WTC11 (cell line): ENCODE measurements at regions not wholly inside any gene's neighbourhood (a gene's known extent, or its start where the extent isn't known, plus 50 kb on each side); places are given as distances from the start of the nearest gene placed in this dataset.
"Not testable (repeated sequence)": the region's sequence is repeated elsewhere in the genome, so short reads cannot be mapped to it uniquely, and the experiment has no call there.

Experiments used
- ATAC-seq: fragments of 200-7000 bp; cut with Tn5 transposase; 2 replicates; pipeline ENCODE4 v1.10.0; 2021; ENCODE audit warnings: mild to moderate bottlenecking, moderate library complexity
- CTCF ChIA-PET: fragments of 300-600 bp; sonication (Branson Sonifier 250); formaldehyde crosslinking; loops from one replicate; lab custom pipeline; 2021; ENCODE audit warnings: antibody characterized with exemption; lab: Charles Lee
- POLR2A ChIA-PET: fragments of 350-600 bp; sonication (Branson Sonifier 250); formaldehyde crosslinking; loops from one replicate; lab custom pipeline; 2021; ENCODE audit warnings: antibody characterized with exemption; lab: Charles Lee
- DNase-seq: peaks from one replicate; pipeline ENCODE4 v3.0.0; 2021; ENCODE audit warnings: low spot score
- H3K27ac Mint-ChIP-seq: 2 replicates; pipeline ENCODE4 v1.8.0; 2021; ENCODE audit warnings: mixed read lengths
- H3K27me3 Mint-ChIP-seq: 2 replicates; pipeline ENCODE4 v1.8.0; 2021; ENCODE audit warnings: low read depth, mild to moderate bottlenecking, moderate library complexity, mixed read lengths
- H3K36me3 Mint-ChIP-seq: 2 replicates; pipeline ENCODE4 v1.8.0; 2021; ENCODE audit warnings: mixed read lengths
- H3K4me1 Mint-ChIP-seq: 2 replicates; pipeline ENCODE4 v1.8.0; 2022; ENCODE audit warnings: mixed read lengths
- H3K4me3 Mint-ChIP-seq: 2 replicates; pipeline ENCODE4 v1.8.0; 2021; ENCODE audit warnings: mild to moderate bottlenecking, moderate library complexity, mixed read lengths
- H3K9me3 Mint-ChIP-seq: 2 replicates; pipeline ENCODE4 v1.8.0; 2021; ENCODE audit warnings: mixed read lengths
- AFF4 ChIP-seq: sonication (generic); formaldehyde crosslinking; IDR thresholded peaks from 2 replicates; pipeline ENCODE4 v1.8.1; 2023; ENCODE audit warnings: mild to moderate bottlenecking, missing genetic modification reagents, borderline replicate concordance
- CREB1 ChIP-seq: sonication (generic); formaldehyde crosslinking; IDR thresholded peaks from 2 replicates; pipeline ENCODE4 v1.8.0; 2023; ENCODE audit warnings: mild to moderate bottlenecking, missing genetic modification reagents
- EMX1 ChIP-seq: fragments of 250-450 bp; sonication (Bioruptor Pico); IDR thresholded peaks from 2 replicates; pipeline ENCODE4 v1.8.0; 2021; ENCODE audit warnings: mild to moderate bottlenecking
- FOXK1 ChIP-seq: sonication (generic); formaldehyde crosslinking; IDR thresholded peaks from 2 replicates; pipeline ENCODE4 v1.8.0; 2022; ENCODE audit warnings: mild to moderate bottlenecking, moderate library complexity, missing genetic modification reagents
- HMGA2 ChIP-seq: fragments of 250-450 bp; sonication (Bioruptor Pico); IDR thresholded peaks from 2 replicates; pipeline ENCODE4 v1.4.0; 2021; ENCODE audit warnings: mild to moderate bottlenecking, moderate library complexity
- PRDM15 ChIP-seq: sonication (generic); formaldehyde crosslinking; IDR thresholded peaks from 2 replicates; pipeline ENCODE4 v1.8.0; 2022; ENCODE audit warnings: missing genetic modification reagents
- RELA ChIP-seq: sonication (generic); formaldehyde crosslinking; IDR thresholded peaks from 2 replicates; pipeline ENCODE4 v1.8.1; 2022; ENCODE audit warnings: missing genetic modification reagents, mild to moderate bottlenecking, borderline replicate concordance
- SMAD4 ChIP-seq: sonication (generic); formaldehyde crosslinking; IDR thresholded peaks from 2 replicates; pipeline ENCODE4 v1.8.0; 2022; ENCODE audit warnings: mild to moderate bottlenecking, missing genetic modification reagents
- ZNF138 ChIP-seq: sonication (generic); formaldehyde crosslinking; conservative IDR thresholded peaks from 2 replicates; pipeline ENCODE4 v1.8.1; 2022; ENCODE audit warnings: mild to moderate bottlenecking, moderate library complexity, missing genetic modification reagents
- ZNF671 ChIP-seq: fragments of 250-450 bp; sonication (Bioruptor Pico); IDR thresholded peaks from 2 replicates; pipeline ENCODE4 v1.8.0; 2021; ENCODE audit warnings: mild to moderate bottlenecking
- TF ChIP-seq, protein P1 (sequence below): sonication (generic); formaldehyde crosslinking; conservative IDR thresholded peaks from 2 replicates; pipeline ENCODE4 v1.8.1; 2022; ENCODE audit warnings: mild to moderate bottlenecking, missing genetic modification reagents
- TF ChIP-seq, protein P2 (sequence below): sonication (generic); formaldehyde crosslinking; IDR thresholded peaks from 2 replicates; pipeline ENCODE4 v1.8.0; 2023; ENCODE audit warnings: mild to moderate bottlenecking, missing genetic modification reagents

DNA sequence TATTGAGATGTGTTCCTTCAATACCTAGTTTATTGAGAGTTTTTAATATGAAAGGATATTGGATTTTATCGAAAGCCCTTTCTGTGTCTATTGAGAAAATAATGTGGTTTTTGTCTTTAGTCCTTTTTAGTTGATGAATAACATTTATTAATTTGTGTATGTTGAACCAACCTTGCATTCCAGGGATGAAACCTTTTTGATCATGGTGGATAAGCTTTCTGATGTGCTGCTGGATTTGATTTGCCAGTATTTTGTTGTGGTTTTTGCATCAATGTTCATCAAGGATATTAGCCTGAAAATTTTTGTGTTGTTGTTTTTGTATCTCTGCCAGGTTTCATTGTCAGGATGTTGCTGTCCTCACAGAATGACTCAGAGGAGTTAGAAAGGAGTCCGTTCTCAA, 1710.4 kb downstream of the SUCLG1 start:
- POLR2A ChIA-PET = no interaction called here
- peaks cover 26% of the 10 kb centered on the region for H3K36me3 Mint-ChIP-seq
- DNase-seq (no peak), ATAC-seq (no peak)
- H3K4me1 Mint-ChIP-seq = no peaks in the 10 kb centered on the region
- CTCF ChIA-PET = no interaction called here
- H3K9me3 Mint-ChIP-seq = peaks cover 47% of the 10 kb centered on the region
- H3K27ac Mint-ChIP-seq = no peak overlapping the region
- H3K27me3 Mint-ChIP-seq = no peaks in the 10 kb centered on the region; the same call in 1 of the 2 replicates
- no peak overlapping the region for H3K4me3 Mint-ChIP-seq
- TF ChIP-seq, protein P1, sequence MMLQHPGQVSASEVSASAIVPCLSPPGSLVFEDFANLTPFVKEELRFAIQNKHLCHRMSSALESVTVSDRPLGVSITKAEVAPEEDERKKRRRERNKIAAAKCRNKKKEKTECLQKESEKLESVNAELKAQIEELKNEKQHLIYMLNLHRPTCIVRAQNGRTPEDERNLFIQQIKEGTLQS (CRISPR knock-in tag) = no peak
- no peak for TF ChIP-seq ZNF671 (CRISPR knock-in tag)
- no peak for TF ChIP-seq HMGA2 (CRISPR knock-in tag)
- no peak for TF ChIP-seq EMX1 (CRISPR knock-in tag)
- TF ChIP-seq PRDM15 (CRISPR knock-in tag) = no peak
- TF ChIP-seq SMAD4 = no peak
- no peak for TF ChIP-seq FOXK1
- TF ChIP-seq ZNF138 = no peak
- no peak for TF ChIP-seq CREB1

DNA sequence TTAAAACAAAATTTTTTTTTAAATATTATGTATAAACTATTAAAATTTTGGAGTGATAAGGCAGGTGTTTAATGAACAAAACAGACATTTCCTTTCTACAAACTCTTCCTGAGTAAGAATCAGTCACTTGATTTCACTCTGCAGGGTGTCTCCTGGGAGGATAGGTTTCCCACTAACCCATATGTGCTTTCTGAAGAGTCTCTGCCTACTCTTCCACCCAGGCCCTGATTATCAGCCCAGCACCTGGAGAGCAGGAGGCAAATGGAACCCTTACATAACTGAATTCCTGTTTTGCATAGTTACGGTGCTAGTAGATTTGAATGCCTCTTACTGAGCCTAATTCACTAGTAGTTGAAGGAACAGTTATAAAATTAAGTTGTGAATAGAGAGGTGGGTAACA, 1718.6 kb downstream of the SUCLG1 start:
- TF ChIP-seq AFF4 (CRISPR knock-in tag) (no peak), HMGA2 (CRISPR knock-in tag) (no peak), RELA (no peak)
- TF ChIP-seq, protein P2, sequence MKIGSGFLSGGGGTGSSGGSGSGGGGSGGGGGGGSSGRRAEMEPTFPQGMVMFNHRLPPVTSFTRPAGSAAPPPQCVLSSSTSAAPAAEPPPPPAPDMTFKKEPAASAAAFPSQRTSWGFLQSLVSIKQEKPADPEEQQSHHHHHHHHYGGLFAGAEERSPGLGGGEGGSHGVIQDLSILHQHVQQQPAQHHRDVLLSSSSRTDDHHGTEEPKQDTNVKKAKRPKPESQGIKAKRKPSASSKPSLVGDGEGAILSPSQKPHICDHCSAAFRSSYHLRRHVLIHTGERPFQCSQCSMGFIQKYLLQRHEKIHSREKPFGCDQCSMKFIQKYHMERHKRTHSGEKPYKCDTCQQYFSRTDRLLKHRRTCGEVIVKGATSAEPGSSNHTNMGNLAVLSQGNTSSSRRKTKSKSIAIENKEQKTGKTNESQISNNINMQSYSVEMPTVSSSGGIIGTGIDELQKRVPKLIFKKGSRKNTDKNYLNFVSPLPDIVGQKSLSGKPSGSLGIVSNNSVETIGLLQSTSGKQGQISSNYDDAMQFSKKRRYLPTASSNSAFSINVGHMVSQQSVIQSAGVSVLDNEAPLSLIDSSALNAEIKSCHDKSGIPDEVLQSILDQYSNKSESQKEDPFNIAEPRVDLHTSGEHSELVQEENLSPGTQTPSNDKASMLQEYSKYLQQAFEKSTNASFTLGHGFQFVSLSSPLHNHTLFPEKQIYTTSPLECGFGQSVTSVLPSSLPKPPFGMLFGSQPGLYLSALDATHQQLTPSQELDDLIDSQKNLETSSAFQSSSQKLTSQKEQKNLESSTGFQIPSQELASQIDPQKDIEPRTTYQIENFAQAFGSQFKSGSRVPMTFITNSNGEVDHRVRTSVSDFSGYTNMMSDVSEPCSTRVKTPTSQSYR (CRISPR knock-in tag) = no peak
- TF ChIP-seq, protein P1 (CRISPR knock-in tag) = no peak
- TF ChIP-seq, all 79 proteins: peak for 0
- DNase-seq (no peak), ATAC-seq (peak; percentile 81)
- Mint-ChIP-seq H3K27ac (no peak overlapping the region), H3K27me3 (no peaks in the 10 kb centered on the region), H3K36me3 (no peaks in the 10 kb centered on the region; the same call in 1 of the 2 replicates), H3K9me3 (peaks cover 6% of the 10 kb centered on the region), H3K4me1 (peaks cover 4% of the 10 kb centered on the region), H3K4me3 (no peak overlapping the region)
- POLR2A ChIA-PET = no interaction called here
- CTCF ChIA-PET = no interaction called here

DNA sequence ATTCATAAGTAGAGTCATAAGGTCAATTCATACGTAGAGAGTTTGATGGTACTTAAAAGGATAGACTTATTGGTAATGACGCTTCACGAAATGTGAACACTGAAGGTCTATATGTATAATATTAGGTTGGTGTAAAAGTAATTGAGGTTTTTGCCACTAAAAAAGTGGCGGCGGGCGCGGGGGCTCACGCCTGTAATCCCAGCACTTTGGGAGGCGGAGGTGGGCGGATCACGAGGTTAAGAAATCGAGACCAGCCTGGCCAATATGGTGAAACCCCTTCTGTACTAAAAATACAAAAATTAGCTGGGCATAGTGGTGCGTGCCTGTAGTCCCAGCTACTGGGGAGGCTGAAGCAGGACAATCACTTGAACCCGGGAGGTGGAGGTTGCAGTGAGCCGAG, 1721.1 kb downstream of the SUCLG1 start:
- H3K4me3 Mint-ChIP-seq, DNase-seq, H3K4me1 Mint-ChIP-seq, CTCF ChIA-PET, H3K27ac Mint-ChIP-seq, ATAC-seq, POLR2A ChIA-PET, H3K27me3 Mint-ChIP-seq, H3K36me3 Mint-ChIP-seq, H3K9me3 Mint-ChIP-seq: not testable (repeated sequence)
